ENCODE measurements at regions not wholly inside any gene's neighbourhood (a gene's known extent, or its start where the extent isn't known, plus 50 kb on each side); places are given as distances from the start of the nearest gene placed in this dataset.

DNA sequence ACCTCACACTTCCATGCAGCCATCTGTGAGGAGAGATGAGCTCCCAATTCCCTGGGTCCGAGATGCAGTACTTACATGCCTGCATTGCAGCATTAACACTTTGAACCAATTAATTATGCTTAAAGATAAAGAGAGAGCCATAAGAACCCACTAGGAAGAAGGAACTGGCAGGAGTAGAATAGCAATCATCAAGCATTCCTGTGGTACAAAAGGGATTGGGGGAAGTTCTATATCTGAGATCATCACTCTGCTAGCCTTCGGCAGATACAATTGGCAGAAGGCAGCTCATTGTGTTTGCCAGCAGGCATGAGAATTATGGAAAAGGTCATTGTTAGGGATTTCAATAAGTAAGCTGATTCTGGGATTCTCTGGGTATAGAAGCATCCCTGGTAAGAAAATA, 891.4 kb downstream of the NTRK3 start:
- TF ChIP-seq CTCF (IDR thresholded peaks at IDR 0.05) (no peak), POLR2A (IDR thresholded peaks at IDR 0.05) (no peak)

Data from prostate gland (tissue), 2 donors.